ENCODE measurements at regions not wholly inside any gene's neighbourhood (a gene's known extent, or its start where the extent isn't known, plus 50 kb on each side); places are given as distances from the start of the nearest gene placed in this dataset.

DNA sequence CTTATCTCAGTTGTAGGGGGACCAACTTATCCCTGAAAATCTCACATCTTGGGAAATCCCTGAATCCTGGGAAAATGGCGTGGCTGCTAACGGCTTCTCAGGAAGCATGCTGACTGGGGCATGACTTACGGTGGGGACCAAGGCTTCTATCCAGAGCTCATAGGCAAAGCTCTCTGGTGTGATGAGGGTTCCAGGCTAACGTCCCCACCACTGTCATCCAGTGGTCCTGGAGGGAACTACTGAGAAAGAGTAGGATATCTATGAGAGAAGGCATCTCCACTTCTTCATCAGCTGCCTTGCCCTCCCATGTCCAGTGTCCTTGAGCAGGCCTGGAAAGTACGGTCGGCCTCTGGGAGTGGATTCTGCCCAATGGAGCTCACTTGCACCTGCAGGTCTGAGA, 210.4 kb upstream of the B3GAT1 start:
- H2BK12ac ChIP-seq (ENCODE audit: low read depth, low read length) = no peak overlapping the region
- DNase-seq (ENCODE audit: low read depth in 1 of 2, low spot score in 2 of 2) (no peak), FAIRE-seq (no peak)
- no peak overlapping the region for H4K8ac ChIP-seq (ENCODE audit: extremely low read depth, insufficient read depth, low read length)
- H3K14ac ChIP-seq (ENCODE audit: insufficient read length) = no peak overlapping the region
- WGBS, 2 experiments (ENCODE audit: extremely low coverage in 1 of 2, insufficient coverage in 1 of 2, insufficient read length in 1 of 2, insufficient replicate concordance in 2 of 2, low coverage in 1 of 2, low lambda C conversion rate in 2 of 2, missing lambda C conversion rate in 1 of 2) = 92% methylated on average over 6 of the region's 6 CpGs; no CpG with 5 or more reads in 1 of the 2 experiments
- H2BK120ac ChIP-seq (replicated peaks; ENCODE audit: low read depth, low read length) = no peak overlapping the region
- ChIA-PET CTCF (ENCODE audit: partially characterized antibody) (interaction anchor here (0.8 to 3.6 kb wide), 6 partner anchors 14 to 109 kb away, joined by 3 to 29 read pairs (median 3); no protein-coding TSS in a partner anchor), POLR2A (ENCODE audit: partially characterized antibody) (no interaction called here)
- H3K4ac ChIP-seq (replicated peaks; ENCODE audit: insufficient read length, low read depth, low read length) = no peak overlapping the region
- no peak overlapping the region for H3K4me3 ChIP-seq (ENCODE audit: extremely low read depth in 1 of 4, insufficient read depth in 2 of 4, low read depth in 3 of 4, low read length in 4 of 4)
- H3K56ac ChIP-seq (replicated peaks; ENCODE audit: insufficient read length, low read depth, low read length) = no peak overlapping the region
- H3K23ac ChIP-seq (ENCODE audit: insufficient read length) = no peak overlapping the region
- TF ChIP-seq, protein P1, sequence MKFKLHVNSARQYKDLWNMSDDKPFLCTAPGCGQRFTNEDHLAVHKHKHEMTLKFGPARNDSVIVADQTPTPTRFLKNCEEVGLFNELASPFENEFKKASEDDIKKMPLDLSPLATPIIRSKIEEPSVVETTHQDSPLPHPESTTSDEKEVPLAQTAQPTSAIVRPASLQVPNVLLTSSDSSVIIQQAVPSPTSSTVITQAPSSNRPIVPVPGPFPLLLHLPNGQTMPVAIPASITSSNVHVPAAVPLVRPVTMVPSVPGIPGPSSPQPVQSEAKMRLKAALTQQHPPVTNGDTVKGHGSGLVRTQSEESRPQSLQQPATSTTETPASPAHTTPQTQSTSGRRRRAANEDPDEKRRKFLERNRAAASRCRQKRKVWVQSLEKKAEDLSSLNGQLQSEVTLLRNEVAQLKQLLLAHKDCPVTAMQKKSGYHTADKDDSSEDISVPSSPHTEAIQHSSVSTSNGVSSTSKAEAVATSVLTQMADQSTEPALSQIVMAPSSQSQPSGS (IDR thresholded peaks at IDR 0.05; ENCODE audit: low read length) = no peak
- TF ChIP-seq GTF2F1 (IDR thresholded peaks at IDR 0.05; ENCODE audit: borderline replicate concordance, low read depth, low read length) (no peak), SP4 (IDR thresholded peaks at IDR 0.05; ENCODE audit: low read length) (no peak)
- no peaks in the 10 kb centered on the region for H3K9me3 ChIP-seq (ENCODE audit: insufficient read depth in 2 of 2, low read depth in 1 of 2, low read length in 1 of 2)
- H4K5ac ChIP-seq (ENCODE audit: insufficient read length, low read depth, low read length) = no peak overlapping the region
- no peak overlapping the region for H3K18ac ChIP-seq (ENCODE audit: extremely low read depth, low read length)
- no peaks in the 10 kb centered on the region for H3K23me2 ChIP-seq (ENCODE audit: low read depth, low read length)
- no peak overlapping the region for H4K91ac ChIP-seq (replicated peaks; ENCODE audit: insufficient read length, low read length)
- H3K4me1 ChIP-seq (replicated peaks in 1 of 4; ENCODE audit: control insufficient read depth in 3 of 4, insufficient read depth in 4 of 4, low read length in 3 of 4) = no peaks in the 10 kb centered on the region
- H3K9ac ChIP-seq (replicated peaks in 1 of 4; ENCODE audit: extremely low read depth in 1 of 4, low read depth in 3 of 4, low read length in 3 of 4) = no peak overlapping the region
- H2BK20ac ChIP-seq (ENCODE audit: low read length) = no peak overlapping the region
- H3K27me3 ChIP-seq (replicated peaks in 1 of 4; ENCODE audit: control insufficient read depth in 3 of 4, extremely low read depth in 1 of 4, insufficient read depth in 3 of 4, low read length in 3 of 4) = no peaks in the 10 kb centered on the region
- no peak overlapping the region for H2BK5ac ChIP-seq (ENCODE audit: low read depth, low read length)
- no peak overlapping the region for H2BK15ac ChIP-seq (ENCODE audit: low read length)
- no peak overlapping the region for H3K27ac ChIP-seq (ENCODE audit: low read depth, low read length)
- H3K4me2 ChIP-seq (ENCODE audit: insufficient read depth in 1 of 2, low read depth in 2 of 2, low read length in 2 of 2) = no peak overlapping the region
- H2AK5ac ChIP-seq (ENCODE audit: low read depth, low read length) = no peak overlapping the region
- H3K79me2 ChIP-seq (ENCODE audit: control insufficient read depth in 1 of 2, insufficient read depth in 2 of 2, low read length in 2 of 2) = no peaks in the 10 kb centered on the region
- H4K20me1 ChIP-seq (replicated peaks in 1 of 2; ENCODE audit: control insufficient read depth in 1 of 2, insufficient read depth in 2 of 2, low read length in 2 of 2) = no peaks in the 10 kb centered on the region
- no peaks in the 10 kb centered on the region for H3K36me3 ChIP-seq (ENCODE audit: control insufficient read depth in 2 of 4, insufficient read depth in 4 of 4, low read length in 3 of 4)
- no peaks in the 10 kb centered on the region for H3K79me1 ChIP-seq (ENCODE audit: low read depth, low read length)
- H2AFZ ChIP-seq (ENCODE audit: low read length) = no peak overlapping the region
